Renal cortical epithelial cell (primary cell): ENCODE measurements at regions not wholly inside any gene's neighbourhood (a gene's known extent, or its start where the extent isn't known, plus 50 kb on each side); places are given as distances from the start of the nearest gene placed in this dataset.

Experiments
- DNase-seq: peaks from one replicate; pipeline ENCODE4 v3.0.0-alpha.2; 2011; ENCODE audit warnings: low read depth

GRCh38 chr6:62819640-62820039 is 391.6 kb upstream of the FKBP1C start:
- no peak for DNase-seq

DNA sequence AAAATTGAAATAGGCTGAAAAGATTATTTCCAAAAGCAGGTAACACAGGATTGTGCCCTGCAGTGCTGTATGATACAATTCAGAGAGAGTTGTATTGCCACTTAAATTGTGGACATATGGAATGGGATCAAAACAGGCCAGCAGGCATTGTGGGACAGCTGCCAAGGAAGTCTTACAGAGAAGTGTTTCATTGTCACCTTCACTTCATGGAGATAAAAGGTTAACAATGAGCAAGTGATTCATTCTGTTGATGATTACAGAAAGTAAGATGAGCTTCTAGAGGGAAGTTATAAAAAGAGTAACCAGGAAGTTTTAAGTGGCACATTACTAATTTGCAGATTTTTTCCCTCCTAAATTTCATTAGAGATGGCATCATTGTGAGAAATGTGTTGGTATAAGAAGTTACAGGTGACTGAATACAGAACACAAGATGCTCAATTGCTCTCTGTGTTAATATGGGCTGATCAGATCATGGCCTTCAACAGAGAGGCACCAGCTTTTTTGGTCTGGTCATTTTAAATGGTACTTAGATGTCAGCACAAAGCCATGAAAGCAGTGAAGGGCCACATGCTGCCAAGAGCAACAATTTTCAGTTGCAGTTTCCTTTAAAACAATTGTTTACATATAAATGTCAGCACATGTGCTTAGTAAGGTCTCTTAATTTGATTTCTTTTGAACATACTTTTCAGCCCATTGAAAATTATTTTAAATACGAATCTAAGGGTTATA is 402.5 kb upstream of the FKBP1C start:
- DNase-seq: peak; percentile 26

- peak; percentile 38 for DNase-seq
Observed at GRCh38 chr6:62805431-62805830, 405.8 kb upstream of the FKBP1C start.

DNA sequence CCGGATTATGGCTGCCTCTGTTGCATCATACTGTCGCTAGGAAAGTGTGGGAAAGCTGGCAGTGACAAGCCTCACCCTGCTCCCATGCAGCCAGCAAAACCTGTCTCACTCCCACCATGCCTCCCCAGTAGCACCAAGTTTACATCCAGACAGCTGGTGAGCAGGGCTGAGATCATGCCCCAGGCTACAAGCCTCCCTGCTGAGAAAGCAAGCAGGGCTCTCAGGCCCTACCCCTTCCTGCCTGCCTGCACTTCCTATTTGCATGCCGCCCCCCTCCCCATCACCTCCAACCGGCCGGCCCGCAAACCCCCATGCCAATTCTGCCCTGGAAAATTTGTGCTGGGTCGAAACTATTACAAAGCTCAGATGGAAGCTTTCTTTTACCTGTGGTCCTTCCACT is 408.2 kb upstream of the FKBP1C start:
- no peak for DNase-seq

- DNase-seq: no peak
Observed at GRCh38 chr6:62797190-62797589, 414.1 kb upstream of the FKBP1C start.

GRCh38 chr6:62775427-62776022 is 435.7 kb upstream of the FKBP1C start:
- peak; percentile 12 for DNase-seq

GRCh38 chr6:62766174-62766573 is 445.1 kb upstream of the FKBP1C start:
- peak; percentile 1 for DNase-seq

DNA sequence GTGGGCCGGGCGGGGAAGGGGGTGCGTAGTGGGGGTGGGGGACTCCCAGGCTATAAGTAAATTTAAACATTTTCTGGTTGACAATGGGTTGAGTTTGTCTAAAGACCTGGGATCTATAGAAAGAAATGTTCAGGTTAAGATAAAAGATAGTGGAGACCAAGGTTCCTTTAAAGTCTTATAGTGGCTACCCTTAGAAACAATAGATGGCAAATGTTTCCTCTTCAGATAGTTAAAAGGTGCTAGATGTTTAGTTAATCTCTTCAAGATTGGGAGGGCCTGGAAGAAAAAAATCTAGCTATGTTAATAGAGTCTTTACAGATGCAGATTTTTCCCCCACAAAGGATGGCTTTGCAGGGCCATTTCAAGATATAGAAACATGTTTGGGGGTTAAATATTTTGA is 446.4 kb upstream of the FKBP1C start:
- no peak for DNase-seq

GRCh38 chr6:62763125-62763912 is 447.9 kb upstream of the FKBP1C start:
- DNase-seq: no peak

- DNase-seq: no peak
Observed at GRCh38 chr6:62746968-62747367, 460.9 kb upstream of the KHDRBS2 start.

DNA sequence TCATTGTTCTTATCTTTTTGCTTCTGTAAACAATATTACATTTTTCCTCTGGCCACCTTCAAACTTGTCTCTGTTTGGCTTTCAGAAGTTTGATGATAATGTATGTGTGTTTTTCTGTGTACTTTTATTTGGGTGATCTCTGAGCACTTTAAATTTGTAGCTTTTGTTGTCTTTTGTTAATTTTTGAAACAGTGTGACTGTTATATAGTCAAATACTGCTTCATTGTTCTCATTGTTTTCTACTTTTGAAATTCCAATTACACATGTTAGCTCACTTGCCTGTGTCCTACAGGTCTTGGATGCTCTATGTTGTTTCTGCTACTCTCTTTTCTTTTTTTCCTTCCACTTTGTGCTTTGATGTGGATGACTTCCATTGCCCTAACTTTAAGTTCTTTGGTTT is 460.1 kb upstream of the KHDRBS2 start:
- DNase-seq: no peak

DNA sequence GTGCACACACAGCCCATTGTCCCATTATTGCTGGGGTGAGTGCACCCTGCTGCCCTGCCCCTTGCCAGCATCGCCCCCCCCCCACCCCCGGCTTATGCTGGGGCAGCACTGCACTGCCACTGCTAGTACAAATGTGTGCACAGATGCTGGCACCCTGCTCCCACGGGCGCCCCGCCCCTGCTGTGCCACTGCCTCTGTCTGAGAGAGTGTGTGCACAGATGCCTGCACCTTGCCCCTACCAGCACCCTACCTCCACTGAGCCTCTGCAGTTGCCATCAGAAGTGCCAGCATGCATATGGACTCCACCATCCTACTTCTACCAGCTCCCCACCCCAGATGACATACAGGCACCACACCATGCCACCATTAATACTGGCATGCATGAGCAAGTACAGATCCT is 454.6 kb upstream of the KHDRBS2 start:
- no peak for DNase-seq

- DNase-seq: no peak
Observed at GRCh38 chr6:62740171-62740570, 454.1 kb upstream of the KHDRBS2 start.

DNA sequence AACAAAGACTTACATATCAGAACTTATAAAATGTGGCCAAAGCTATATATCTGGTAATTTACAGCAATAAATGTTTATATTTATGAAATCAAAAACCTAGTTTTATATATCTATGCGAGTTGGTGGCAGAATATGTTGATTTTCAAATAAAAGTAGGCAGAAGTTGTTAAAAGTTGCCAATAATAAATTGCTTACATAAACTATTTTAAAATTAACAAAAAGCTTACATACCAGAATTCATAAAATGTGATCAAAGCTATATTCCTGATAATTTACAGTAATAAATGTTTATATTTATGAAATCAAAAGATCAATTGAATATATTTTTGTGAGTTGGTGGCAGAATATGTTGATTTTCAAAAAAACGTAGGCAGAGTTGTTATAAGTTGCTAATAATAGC is 451.8 kb upstream of the KHDRBS2 start:
- no peak for DNase-seq

- no peak for DNase-seq
Observed at GRCh38 chr6:62721408-62721807, 435.4 kb upstream of the KHDRBS2 start.

GRCh38 chr6:62716719-62717118 is 430.7 kb upstream of the KHDRBS2 start:
- DNase-seq: no peak

- DNase-seq: no peak
Observed at GRCh38 chr6:62714112-62714511, 428.1 kb upstream of the KHDRBS2 start.

DNA sequence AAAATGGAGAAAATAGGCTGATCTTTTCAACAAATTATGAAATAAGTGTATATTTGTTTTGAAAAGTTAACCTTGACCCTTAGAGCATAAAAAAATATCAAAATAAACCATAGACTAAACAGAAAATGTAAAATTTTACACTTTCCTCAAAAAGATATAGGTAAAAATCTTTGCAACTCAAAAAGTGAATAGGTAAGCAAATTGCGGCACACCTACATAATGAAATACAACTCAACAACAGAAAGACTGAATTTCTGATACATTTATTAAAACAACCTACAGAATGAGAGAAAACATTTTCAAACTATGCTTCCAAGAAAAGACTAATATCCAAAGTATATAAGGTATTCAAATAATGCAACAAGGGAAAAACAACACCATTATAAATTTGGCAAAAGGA is 425.7 kb upstream of the KHDRBS2 start:
- DNase-seq: no peak

DNA sequence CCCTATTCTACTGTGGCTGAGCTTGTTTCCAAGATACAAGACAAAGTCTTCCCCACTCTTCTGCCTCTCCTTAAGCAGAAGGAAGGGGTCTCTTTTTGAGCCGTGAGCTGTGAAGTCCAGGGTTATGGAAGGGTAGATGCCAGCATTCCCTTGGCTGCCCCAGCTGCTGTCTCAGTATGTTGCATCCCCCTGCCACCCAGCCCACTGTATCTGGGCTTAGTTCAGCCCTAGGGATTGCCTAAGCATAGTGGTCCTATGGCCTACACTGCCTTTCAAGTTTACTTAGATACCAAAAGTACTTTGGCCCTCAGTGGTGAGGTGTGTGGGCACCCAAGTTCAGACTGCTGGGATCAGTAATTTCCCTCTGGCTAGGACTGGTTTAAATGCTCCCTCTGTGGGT is 421.9 kb upstream of the KHDRBS2 start:
- DNase-seq: no peak

GRCh38 chr6:62707156-62707555 is 421.1 kb upstream of the KHDRBS2 start:
- no peak for DNase-seq

- DNase-seq: no peak
Observed at GRCh38 chr6:62683063-62683462, 397.0 kb upstream of the KHDRBS2 start.

- DNase-seq: no peak
Observed at GRCh38 chr6:62681108-62681507, 395.1 kb upstream of the KHDRBS2 start.

GRCh38 chr6:62672989-62673388 is 387.0 kb upstream of the KHDRBS2 start:
- no peak for DNase-seq
